ENCODE measurements at regions not wholly inside any gene's neighbourhood (a gene's known extent, or its start where the extent isn't known, plus 50 kb on each side); places are given as distances from the start of the nearest gene placed in this dataset.
"Not testable (repeated sequence)": the region's sequence is repeated elsewhere in the genome, so short reads cannot be mapped to it uniquely, and the experiment has no call there.

GRCh38 chr6:51203504-51203903 lies 384.8 kb downstream of the TFAP2B start:
- TF ChIP-seq L3MBTL2 (conservative IDR thresholded peaks at IDR 0.05) (no peak), LEF1 (IDR thresholded peaks at IDR 0.05; ENCODE audit: borderline replicate concordance) (no peak), BHLHE40 (IDR thresholded peaks at IDR 0.05; ENCODE audit: borderline replicate concordance) (no peak), CTBP1 (IDR thresholded peaks at IDR 0.05; ENCODE audit: borderline replicate concordance) (no peak), SP1 (IDR thresholded peaks at IDR 0.05) (no peak), SUZ12 (IDR thresholded peaks at IDR 0.05) (no peak), ARNT (IDR thresholded peaks at IDR 0.05) (no peak), TARDBP (IDR thresholded peaks at IDR 0.05) (no peak)
- POLR2A ChIA-PET = no interaction called here
- no peak for DNase-seq (ENCODE audit: extremely low spot score)
- CTCF ChIA-PET = no interaction called here

- DNase-seq (ENCODE audit: extremely low spot score); POLR2A ChIA-PET; CTCF ChIA-PET: not testable (repeated sequence)
Observed at GRCh38 chr6:51206686-51207085, 388.0 kb downstream of the TFAP2B start.

GRCh38 chr6:51209651-51210050 lies 391.0 kb downstream of the TFAP2B start:
- ChIA-PET CTCF (no interaction called here), POLR2A (no interaction called here)
- no peak for TF ChIP-seq CTBP1 (IDR thresholded peaks at IDR 0.05; ENCODE audit: borderline replicate concordance)
- no peak for TF ChIP-seq LEF1 (IDR thresholded peaks at IDR 0.05; ENCODE audit: borderline replicate concordance)
- no peak for TF ChIP-seq ARNT (IDR thresholded peaks at IDR 0.05)
- TF ChIP-seq TARDBP (IDR thresholded peaks at IDR 0.05) = no peak
- no peak for TF ChIP-seq L3MBTL2 (conservative IDR thresholded peaks at IDR 0.05)
- DNase-seq (ENCODE audit: extremely low spot score) = no peak

- no peak for TF ChIP-seq FOXA1 (IDR thresholded peaks at IDR 0.05)
- TF ChIP-seq NFRKB (IDR thresholded peaks at IDR 0.05) = no peak
- no peak for TF ChIP-seq FOXM1 (IDR thresholded peaks at IDR 0.05; ENCODE audit: borderline replicate concordance)
- no peak for TF ChIP-seq TARDBP (IDR thresholded peaks at IDR 0.05)
- no peak for TF ChIP-seq SUZ12 (IDR thresholded peaks at IDR 0.05)
- no peak for TF ChIP-seq ELF4 (IDR thresholded peaks at IDR 0.05)
- no peak for TF ChIP-seq BHLHE40 (IDR thresholded peaks at IDR 0.05; ENCODE audit: borderline replicate concordance)
- no peak for TF ChIP-seq ZNF384 (IDR thresholded peaks at IDR 0.05)
- no peak for TF ChIP-seq SP1 (IDR thresholded peaks at IDR 0.05)
- TF ChIP-seq CTBP1 (IDR thresholded peaks at IDR 0.05; ENCODE audit: borderline replicate concordance) = no peak
- TF ChIP-seq LEF1 (IDR thresholded peaks at IDR 0.05; ENCODE audit: borderline replicate concordance) = no peak
- TF ChIP-seq PKNOX1 (IDR thresholded peaks at IDR 0.05) = no peak
- TF ChIP-seq ARNT (IDR thresholded peaks at IDR 0.05) = no peak
- DNase-seq (ENCODE audit: extremely low spot score) = no peak
- ChIA-PET CTCF (no interaction called here), POLR2A (no interaction called here)
Observed at GRCh38 chr6:51213811-51214210, 395.1 kb downstream of the TFAP2B start.

- TF ChIP-seq FOXM1 (IDR thresholded peaks at IDR 0.05; ENCODE audit: borderline replicate concordance) = no peak
- no peak for TF ChIP-seq ELF4 (IDR thresholded peaks at IDR 0.05)
- TF ChIP-seq PKNOX1 (IDR thresholded peaks at IDR 0.05) = no peak
- TF ChIP-seq SUZ12 (IDR thresholded peaks at IDR 0.05) = no peak
- no peak for TF ChIP-seq NFRKB (IDR thresholded peaks at IDR 0.05)
- TF ChIP-seq L3MBTL2 (conservative IDR thresholded peaks at IDR 0.05) = no peak
- no peak for TF ChIP-seq SP1 (IDR thresholded peaks at IDR 0.05)
- no peak for TF ChIP-seq FOXK2 (IDR thresholded peaks at IDR 0.05)
- TF ChIP-seq FOXA1 (IDR thresholded peaks at IDR 0.05) = no peak
- TF ChIP-seq CTBP1 (IDR thresholded peaks at IDR 0.05; ENCODE audit: borderline replicate concordance) = no peak
- TF ChIP-seq HDGF (IDR thresholded peaks at IDR 0.05; ENCODE audit: borderline replicate concordance) = no peak
- no peak for TF ChIP-seq BHLHE40 (IDR thresholded peaks at IDR 0.05; ENCODE audit: borderline replicate concordance)
- TF ChIP-seq TARDBP (IDR thresholded peaks at IDR 0.05) = no peak
- no peak for TF ChIP-seq ARNT (IDR thresholded peaks at IDR 0.05)
- TF ChIP-seq ZNF384 (IDR thresholded peaks at IDR 0.05) = no peak
- TF ChIP-seq LEF1 (IDR thresholded peaks at IDR 0.05; ENCODE audit: borderline replicate concordance) = no peak
- ChIA-PET CTCF (no interaction called here), POLR2A (no interaction called here)
Observed at GRCh38 chr6:51214442-51214841, 395.8 kb downstream of the TFAP2B start.

GRCh38 chr6:51218181-51218580 lies 399.5 kb downstream of the TFAP2B start:
- TF ChIP-seq FOXA1 (IDR thresholded peaks at IDR 0.05) = no peak
- no peak for TF ChIP-seq ARNT (IDR thresholded peaks at IDR 0.05)
- no peak for TF ChIP-seq BHLHE40 (IDR thresholded peaks at IDR 0.05; ENCODE audit: borderline replicate concordance)
- TF ChIP-seq ZNF384 (IDR thresholded peaks at IDR 0.05) = no peak
- TF ChIP-seq FOXK2 (IDR thresholded peaks at IDR 0.05) = no peak
- no peak for TF ChIP-seq L3MBTL2 (conservative IDR thresholded peaks at IDR 0.05)
- TF ChIP-seq SP1 (IDR thresholded peaks at IDR 0.05) = no peak
- TF ChIP-seq PKNOX1 (IDR thresholded peaks at IDR 0.05) = no peak
- no peak for TF ChIP-seq CTBP1 (IDR thresholded peaks at IDR 0.05; ENCODE audit: borderline replicate concordance)
- no peak for TF ChIP-seq HDGF (IDR thresholded peaks at IDR 0.05; ENCODE audit: borderline replicate concordance)
- no peak for TF ChIP-seq FOXM1 (IDR thresholded peaks at IDR 0.05; ENCODE audit: borderline replicate concordance)
- no peak for TF ChIP-seq LEF1 (IDR thresholded peaks at IDR 0.05; ENCODE audit: borderline replicate concordance)
- TF ChIP-seq NFRKB (IDR thresholded peaks at IDR 0.05) = no peak
- no peak for TF ChIP-seq TARDBP (IDR thresholded peaks at IDR 0.05)
- TF ChIP-seq SUZ12 (IDR thresholded peaks at IDR 0.05) = no peak
- no peak for TF ChIP-seq ELF4 (IDR thresholded peaks at IDR 0.05)
- POLR2A ChIA-PET = no interaction called here
- CTCF ChIA-PET = no interaction called here
- no peak for DNase-seq (ENCODE audit: extremely low spot score)

More at GRCh38 chr6:51214442-51214841, 395.8 kb downstream of the TFAP2B start:
- DNase-seq (ENCODE audit: extremely low spot score) = no peak

- DNase-seq (ENCODE audit: extremely low spot score); POLR2A ChIA-PET; CTCF ChIA-PET: not testable (repeated sequence)
Observed at GRCh38 chr6:51224580-51225240, 406.0 kb downstream of the TFAP2B start.
